HEK293T (cell line): ENCODE measurements at regions not wholly inside any gene's neighbourhood (a gene's known extent, or its start where the extent isn't known, plus 50 kb on each side); places are given as distances from the start of the nearest gene placed in this dataset.
"Not testable (repeated sequence)": the region's sequence is repeated elsewhere in the genome, so short reads cannot be mapped to it uniquely, and the experiment has no call there.

ENCODE experiments used
- FOXA1 ChIP-seq: fragments of 450-650 bp; IDR thresholded peaks from 2 replicates; pipeline ENCODE4 v1.6.1; 2016; ENCODE audit warnings: mild to moderate bottlenecking
- FOXK2 ChIP-seq: fragments of 450-650 bp; IDR thresholded peaks from 2 replicates; pipeline ENCODE4 v1.6.1; 2016; ENCODE audit warnings: mild to moderate bottlenecking
- HDGF ChIP-seq: fragments of 450-650 bp; IDR thresholded peaks from 2 replicates; pipeline ENCODE4 v1.6.1; 2017; ENCODE audit warnings: antibody characterized with exemption, borderline replicate concordance
- NFRKB ChIP-seq: fragments of 450-650 bp; IDR thresholded peaks from 2 replicates; pipeline ENCODE4 v1.6.1; 2016; ENCODE audit warnings: mild to moderate bottlenecking, moderate library complexity
- SP1 ChIP-seq: fragments of 450-650 bp; IDR thresholded peaks from 2 replicates; pipeline ENCODE4 v1.6.1; 2017
- SUZ12 ChIP-seq: fragments of 450-650 bp; IDR thresholded peaks from 2 replicates; pipeline ENCODE4 v1.6.1; 2016; ENCODE audit warnings: mild to moderate bottlenecking
- TARDBP ChIP-seq: fragments of 450-650 bp; IDR thresholded peaks from 2 replicates; pipeline ENCODE4 v1.6.1; 2016

- not testable (repeated sequence) for TF ChIP-seq SUZ12, SP1, FOXK2, FOXA1, HDGF, TARDBP, NFRKB
Measured at GRCh38 chr4:3633277-3633676, 101.1 kb upstream of the LRPAP1 start.
